ENCODE measurements at regions not wholly inside any gene's neighbourhood (a gene's known extent, or its start where the extent isn't known, plus 50 kb on each side); places are given as distances from the start of the nearest gene placed in this dataset.

DNA sequence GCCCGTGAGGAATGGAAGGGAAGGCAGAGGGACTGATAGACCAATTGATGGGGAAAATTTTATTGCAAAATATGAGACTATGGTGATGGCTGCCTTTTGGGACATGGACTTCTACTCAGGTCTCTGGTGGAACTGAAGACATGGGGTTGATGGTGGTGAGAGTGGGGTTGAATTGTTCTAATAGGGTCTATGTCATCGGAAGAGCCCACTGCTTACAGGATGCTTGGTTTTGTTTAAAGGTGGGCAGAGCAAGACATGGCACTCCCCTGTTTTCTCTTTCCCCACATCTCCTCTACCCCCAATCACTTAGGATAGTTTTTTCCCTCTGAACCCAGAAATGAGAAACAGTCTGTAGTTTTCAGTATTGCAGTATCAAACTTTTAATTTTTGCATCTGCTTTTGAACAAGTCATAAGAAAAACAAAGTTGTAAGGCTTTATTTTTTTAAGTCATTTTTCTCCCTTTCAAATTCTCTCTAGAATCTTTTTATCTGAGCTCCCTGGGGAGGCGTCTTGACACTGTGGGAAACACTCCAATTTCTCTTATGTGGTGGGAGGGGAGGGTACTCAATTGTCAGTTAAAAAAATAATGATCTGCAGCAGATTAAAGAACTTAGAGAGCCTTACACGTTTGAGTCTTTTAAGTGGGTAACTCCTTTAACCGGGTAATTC lies 276.2 kb upstream of the TBC1D5 start:
- no peak overlapping the region for H2AFZ ChIP-seq (ENCODE audit: low read depth, low read length)
- no peaks in the 10 kb centered on the region for H3K27me3 ChIP-seq (ENCODE audit: insufficient read depth, low read length)

DNA sequence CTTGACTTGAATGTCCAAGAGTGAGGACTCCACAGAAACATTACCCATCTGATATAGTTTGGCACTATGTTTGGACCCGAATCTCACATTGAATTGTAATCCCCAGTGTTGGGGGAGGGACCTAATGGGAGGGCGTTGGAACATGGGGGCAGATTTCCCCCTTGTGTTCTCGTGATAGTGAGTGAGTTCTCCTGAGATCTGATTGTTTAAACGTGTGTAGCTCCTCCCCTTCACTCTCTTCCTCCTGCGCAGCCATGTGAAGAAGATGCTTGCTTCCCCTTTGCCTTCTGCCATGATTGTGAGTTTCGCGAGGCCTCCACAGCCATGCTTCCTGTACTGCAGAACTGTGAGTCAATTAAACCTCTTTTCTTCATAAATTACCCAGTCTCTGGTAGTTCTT lies 273.9 kb upstream of the TBC1D5 start:
- Histone ChIP-seq H3K36me3 (ENCODE audit: insufficient read depth, low read length) (no peaks in the 10 kb centered on the region), H3K9me3 (ENCODE audit: low read length) (no peaks in the 10 kb centered on the region), H2AFZ (ENCODE audit: low read depth, low read length) (no peak overlapping the region), H3K27me3 (ENCODE audit: insufficient read depth, low read length) (no peaks in the 10 kb centered on the region), H3K4me3 (ENCODE audit: low read length) (no peak overlapping the region), H3K4me1 (ENCODE audit: insufficient read depth, low read length) (no peaks in the 10 kb centered on the region)

More for the DNA sequence above, 276.2 kb upstream of the TBC1D5 start:
- Histone ChIP-seq H3K4me1 (ENCODE audit: insufficient read depth, low read length) (no peaks in the 10 kb centered on the region), H3K36me3 (ENCODE audit: insufficient read depth, low read length) (no peaks in the 10 kb centered on the region), H3K4me3 (ENCODE audit: low read length) (no peak overlapping the region), H3K9me3 (ENCODE audit: low read length) (no peaks in the 10 kb centered on the region)

DNA sequence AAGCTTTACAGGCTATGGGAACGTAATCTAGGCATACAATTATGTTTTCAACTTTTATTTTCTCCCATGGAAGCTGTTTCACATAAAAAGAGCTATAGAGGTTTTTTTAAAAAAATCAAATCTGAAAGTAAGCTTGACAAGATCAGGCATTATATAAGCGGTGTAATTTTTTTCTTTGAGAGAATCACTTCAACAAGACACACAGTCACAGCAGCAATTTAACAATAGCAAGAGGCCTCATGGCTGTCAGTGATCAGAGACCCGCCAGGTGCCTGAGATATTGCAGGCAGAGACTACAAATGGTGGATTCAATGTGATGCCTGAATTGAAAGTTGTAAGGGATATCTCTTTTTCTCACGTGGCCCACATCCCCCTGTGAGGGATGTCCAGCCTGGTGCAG lies 270.5 kb upstream of the TBC1D5 start:
- Histone ChIP-seq H3K4me3 (ENCODE audit: low read length) (no peak overlapping the region), H3K27me3 (ENCODE audit: insufficient read depth, low read length) (no peaks in the 10 kb centered on the region), H3K9me3 (ENCODE audit: low read length) (no peaks in the 10 kb centered on the region), H2AFZ (ENCODE audit: low read depth, low read length) (no peak overlapping the region), H3K4me1 (ENCODE audit: insufficient read depth, low read length) (no peaks in the 10 kb centered on the region), H3K36me3 (ENCODE audit: insufficient read depth, low read length) (no peaks in the 10 kb centered on the region)

DNA sequence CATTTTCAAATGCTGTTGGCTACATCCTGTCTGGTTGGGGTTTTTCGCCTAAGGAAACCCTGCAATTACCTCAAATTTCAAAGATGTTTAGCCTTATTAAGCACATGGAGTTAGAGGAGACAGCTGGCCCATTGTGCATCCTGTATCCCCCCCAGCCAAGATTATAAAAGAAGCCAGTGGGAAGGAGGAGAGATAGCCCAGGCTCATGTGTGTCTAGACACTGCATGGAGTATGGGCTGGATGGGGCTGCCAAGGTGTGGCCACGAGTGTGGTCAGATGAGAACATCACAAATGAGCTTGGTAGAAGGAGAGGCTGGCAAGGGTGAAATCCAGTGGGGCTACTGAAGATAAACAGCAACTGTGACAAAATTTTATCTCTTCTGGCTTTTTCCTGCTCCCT lies 270.0 kb upstream of the TBC1D5 start:
- H3K4me3 ChIP-seq (ENCODE audit: low read length), result no peak overlapping the region
- H3K27me3 ChIP-seq (ENCODE audit: insufficient read depth, low read length), result no peaks in the 10 kb centered on the region
- no peaks in the 10 kb centered on the region for H3K4me1 ChIP-seq (ENCODE audit: insufficient read depth, low read length)
- no peaks in the 10 kb centered on the region for H3K36me3 ChIP-seq (ENCODE audit: insufficient read depth, low read length)
- no peak overlapping the region for H2AFZ ChIP-seq (ENCODE audit: low read depth, low read length)
- no peaks in the 10 kb centered on the region for H3K9me3 ChIP-seq (ENCODE audit: low read length)

DNA sequence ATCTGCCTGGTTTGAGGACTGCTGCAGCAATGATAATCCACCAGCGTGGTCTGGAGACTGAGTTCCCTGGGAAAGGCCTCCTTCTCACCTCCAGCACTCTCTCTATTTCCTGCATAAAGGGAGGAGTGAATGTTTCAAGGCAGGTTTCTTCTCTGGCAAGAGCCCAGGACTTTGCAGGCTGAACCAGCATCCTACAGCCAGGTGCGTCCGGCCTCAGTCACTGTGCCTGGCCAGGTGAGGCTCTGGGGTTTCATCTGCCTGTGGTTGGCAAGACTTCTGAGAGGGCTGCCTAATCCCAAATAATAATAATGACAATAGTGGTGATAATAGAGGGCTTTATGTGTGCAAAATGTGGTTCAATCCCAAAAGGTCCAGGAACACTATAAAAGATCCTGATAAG lies 269.0 kb upstream of the TBC1D5 start:
- no peak overlapping the region for H3K4me3 ChIP-seq (ENCODE audit: low read length)
- H3K36me3 ChIP-seq (ENCODE audit: insufficient read depth, low read length), result no peaks in the 10 kb centered on the region

DNA sequence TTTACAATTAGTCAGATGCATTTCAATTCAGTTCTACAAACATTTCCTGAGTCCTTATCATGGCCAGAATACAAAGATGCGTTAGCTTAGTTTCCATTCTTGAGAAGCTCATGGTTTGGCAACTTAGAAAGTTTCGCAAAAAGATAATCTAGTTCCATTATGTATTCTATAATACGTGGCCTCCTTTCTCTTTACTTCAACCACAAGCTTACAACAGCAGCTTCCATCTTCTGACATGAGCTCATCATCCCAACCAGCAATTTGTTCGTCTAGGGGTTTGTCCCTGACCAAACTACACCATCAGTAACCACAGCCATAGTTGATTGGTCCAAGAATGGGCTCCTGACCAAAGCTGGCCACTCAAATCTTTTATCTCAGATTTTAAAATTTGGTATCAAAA lies 267.6 kb upstream of the TBC1D5 start:
- Histone ChIP-seq H2AFZ (ENCODE audit: low read depth, low read length) (no peak overlapping the region), H3K36me3 (ENCODE audit: insufficient read depth, low read length) (no peaks in the 10 kb centered on the region), H3K4me3 (ENCODE audit: low read length) (no peak overlapping the region)

More for the DNA sequence above, 269.0 kb upstream of the TBC1D5 start:
- Histone ChIP-seq H3K27me3 (ENCODE audit: insufficient read depth, low read length) (no peaks in the 10 kb centered on the region), H2AFZ (ENCODE audit: low read depth, low read length) (no peak overlapping the region), H3K9me3 (ENCODE audit: low read length) (no peaks in the 10 kb centered on the region), H3K4me1 (ENCODE audit: insufficient read depth, low read length) (no peaks in the 10 kb centered on the region)

DNA sequence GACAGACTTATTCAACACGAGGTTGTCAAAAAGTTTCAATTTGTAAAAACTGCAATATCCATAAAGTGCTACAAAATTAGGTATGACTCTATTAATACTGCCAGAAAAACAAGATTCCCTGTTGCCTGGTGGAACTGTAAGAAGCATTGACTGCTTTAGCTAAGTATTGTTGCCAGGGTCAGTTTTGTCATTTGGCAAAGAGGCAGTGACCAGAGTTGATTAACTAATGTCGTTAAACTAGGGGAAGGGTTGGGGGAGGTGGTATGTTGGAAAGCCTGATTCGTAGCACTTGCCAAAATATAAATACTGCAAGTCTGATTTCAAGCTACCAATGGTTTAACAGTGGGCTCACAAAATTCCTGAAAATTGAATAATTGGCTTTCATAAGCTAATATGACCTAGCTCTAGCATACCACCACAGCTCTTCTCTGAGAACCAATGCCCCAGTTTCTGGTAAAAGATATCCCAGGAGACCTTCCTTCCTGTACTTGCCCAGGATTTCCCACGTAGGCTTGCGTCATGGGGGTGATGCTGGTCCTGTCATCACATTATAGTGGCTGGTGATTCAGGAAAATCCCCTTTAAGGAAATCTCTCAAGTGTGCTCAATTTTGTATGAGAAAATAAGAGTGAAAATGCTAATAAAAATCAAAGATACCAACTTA lies 266.4 kb upstream of the TBC1D5 start:
- no peaks in the 10 kb centered on the region for H3K4me1 ChIP-seq (ENCODE audit: insufficient read depth, low read length)
- no peak overlapping the region for H2AFZ ChIP-seq (ENCODE audit: low read depth, low read length)
- no peaks in the 10 kb centered on the region for H3K36me3 ChIP-seq (ENCODE audit: insufficient read depth, low read length)
- no peaks in the 10 kb centered on the region for H3K27me3 ChIP-seq (ENCODE audit: insufficient read depth, low read length)
- H3K9me3 ChIP-seq (ENCODE audit: low read length), result no peaks in the 10 kb centered on the region
- no peak overlapping the region for H3K4me3 ChIP-seq (ENCODE audit: low read length)

More for the DNA sequence above, 267.6 kb upstream of the TBC1D5 start:
- Histone ChIP-seq H3K27me3 (ENCODE audit: insufficient read depth, low read length) (no peaks in the 10 kb centered on the region), H3K9me3 (ENCODE audit: low read length) (no peaks in the 10 kb centered on the region), H3K4me1 (ENCODE audit: insufficient read depth, low read length) (no peaks in the 10 kb centered on the region)

DNA sequence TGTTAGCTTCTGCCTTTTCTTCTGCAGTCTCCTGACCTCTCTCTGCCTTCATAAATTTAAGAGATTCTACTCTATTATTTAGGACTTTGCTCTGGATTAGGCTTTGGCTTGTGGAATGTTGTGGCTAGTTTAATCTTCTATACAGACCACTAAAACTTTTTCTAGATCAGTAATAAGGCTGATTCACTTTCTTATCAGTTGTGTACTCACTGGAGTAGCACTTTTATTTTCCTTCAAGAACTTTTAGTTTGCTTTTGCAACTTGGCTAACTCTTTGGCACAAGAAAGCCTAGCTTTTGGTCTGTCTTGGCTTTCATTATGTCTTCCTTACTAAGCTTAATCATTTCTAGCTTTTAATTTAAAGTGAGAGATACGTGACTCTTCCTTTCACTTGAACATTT lies 265.5 kb upstream of the TBC1D5 start:
- H3K9me3 ChIP-seq (ENCODE audit: low read length), result no peaks in the 10 kb centered on the region
- H2AFZ ChIP-seq (ENCODE audit: low read depth, low read length), result no peak overlapping the region
- H3K4me3 ChIP-seq (ENCODE audit: low read length), result no peak overlapping the region
- H3K4me1 ChIP-seq (ENCODE audit: insufficient read depth, low read length), result no peaks in the 10 kb centered on the region
- no peaks in the 10 kb centered on the region for H3K36me3 ChIP-seq (ENCODE audit: insufficient read depth, low read length)
- no peaks in the 10 kb centered on the region for H3K27me3 ChIP-seq (ENCODE audit: insufficient read depth, low read length)

DNA sequence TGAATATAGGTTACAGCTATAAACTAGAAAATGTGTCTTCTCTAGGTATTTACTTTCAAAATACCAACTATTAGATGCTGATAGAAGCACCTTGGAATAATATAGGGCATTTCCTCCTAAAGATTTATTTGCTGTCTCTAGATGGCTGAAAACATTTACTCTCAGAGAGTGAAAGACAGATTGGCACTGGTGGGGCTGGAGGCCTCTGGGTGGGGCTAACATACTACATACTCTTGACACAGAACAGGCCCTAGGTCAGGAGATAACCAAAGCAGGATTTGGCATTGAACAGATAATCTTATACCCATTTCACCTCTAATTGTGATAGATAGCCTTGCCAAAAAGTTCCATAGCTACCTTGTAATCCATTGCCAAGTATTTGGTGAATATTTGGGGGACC lies 253.3 kb upstream of the TBC1D5 start:
- no peaks in the 10 kb centered on the region for H3K27me3 ChIP-seq (ENCODE audit: insufficient read depth, low read length)
- H3K4me3 ChIP-seq (ENCODE audit: low read length), result no peak overlapping the region
- H2AFZ ChIP-seq (ENCODE audit: low read depth, low read length), result no peak overlapping the region
- no peaks in the 10 kb centered on the region for H3K9me3 ChIP-seq (ENCODE audit: low read length)
- H3K36me3 ChIP-seq (ENCODE audit: insufficient read depth, low read length), result no peaks in the 10 kb centered on the region
- no peaks in the 10 kb centered on the region for H3K4me1 ChIP-seq (ENCODE audit: insufficient read depth, low read length)

DNA sequence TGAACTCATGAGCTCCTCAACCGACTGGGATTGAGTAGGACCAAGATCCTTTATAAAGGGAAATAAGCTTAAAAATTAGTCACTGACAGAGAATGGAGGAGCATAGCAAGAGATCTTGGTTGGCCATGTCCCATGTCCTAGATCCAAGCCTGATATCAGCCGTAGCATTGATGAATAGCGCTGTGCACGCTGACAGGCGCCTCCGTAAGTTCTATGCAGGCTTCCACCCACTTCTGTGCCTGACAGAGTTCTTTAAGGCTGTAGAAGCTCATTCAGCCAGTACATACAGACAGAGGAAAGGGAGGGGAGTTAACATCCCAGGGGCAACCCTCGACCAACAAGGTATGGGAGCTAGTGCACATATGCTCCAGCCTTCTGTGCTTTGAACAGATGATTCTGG lies 251.7 kb upstream of the TBC1D5 start:
- H3K27me3 ChIP-seq (ENCODE audit: insufficient read depth, low read length), result no peaks in the 10 kb centered on the region

DNA sequence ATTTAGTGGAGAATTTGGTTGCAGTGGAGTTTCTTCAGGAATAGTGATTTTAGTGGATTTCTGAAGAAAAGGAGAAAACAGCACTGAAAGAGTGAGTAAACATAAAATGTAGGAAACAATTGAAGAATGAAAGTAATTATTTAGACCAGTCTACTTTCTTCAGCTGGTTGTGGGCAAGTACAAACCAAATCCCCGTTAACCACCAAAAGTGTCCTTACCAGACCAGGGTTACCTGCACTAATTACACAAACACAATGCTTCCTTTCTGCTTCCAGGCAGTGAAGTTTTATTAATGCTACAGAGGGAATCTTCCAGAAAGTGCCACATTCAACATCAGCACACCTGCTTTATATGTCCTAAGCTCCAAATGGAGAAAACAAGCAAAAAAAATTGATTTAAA lies 248.0 kb upstream of the TBC1D5 start:
- H3K36me3 ChIP-seq (ENCODE audit: insufficient read depth, low read length), result no peaks in the 10 kb centered on the region
- H3K4me3 ChIP-seq (ENCODE audit: low read length), result no peak overlapping the region
- H3K27me3 ChIP-seq (ENCODE audit: insufficient read depth, low read length), result no peaks in the 10 kb centered on the region
- no peak overlapping the region for H2AFZ ChIP-seq (ENCODE audit: low read depth, low read length)
- no peaks in the 10 kb centered on the region for H3K4me1 ChIP-seq (ENCODE audit: insufficient read depth, low read length)
- no peaks in the 10 kb centered on the region for H3K9me3 ChIP-seq (ENCODE audit: low read length)

More for the DNA sequence above, 251.7 kb upstream of the TBC1D5 start:
- no peaks in the 10 kb centered on the region for H3K4me1 ChIP-seq (ENCODE audit: insufficient read depth, low read length)
- no peaks in the 10 kb centered on the region for H3K36me3 ChIP-seq (ENCODE audit: insufficient read depth, low read length)
- H2AFZ ChIP-seq (ENCODE audit: low read depth, low read length), result no peak overlapping the region
- H3K9me3 ChIP-seq (ENCODE audit: low read length), result no peaks in the 10 kb centered on the region
- no peak overlapping the region for H3K4me3 ChIP-seq (ENCODE audit: low read length)

DNA sequence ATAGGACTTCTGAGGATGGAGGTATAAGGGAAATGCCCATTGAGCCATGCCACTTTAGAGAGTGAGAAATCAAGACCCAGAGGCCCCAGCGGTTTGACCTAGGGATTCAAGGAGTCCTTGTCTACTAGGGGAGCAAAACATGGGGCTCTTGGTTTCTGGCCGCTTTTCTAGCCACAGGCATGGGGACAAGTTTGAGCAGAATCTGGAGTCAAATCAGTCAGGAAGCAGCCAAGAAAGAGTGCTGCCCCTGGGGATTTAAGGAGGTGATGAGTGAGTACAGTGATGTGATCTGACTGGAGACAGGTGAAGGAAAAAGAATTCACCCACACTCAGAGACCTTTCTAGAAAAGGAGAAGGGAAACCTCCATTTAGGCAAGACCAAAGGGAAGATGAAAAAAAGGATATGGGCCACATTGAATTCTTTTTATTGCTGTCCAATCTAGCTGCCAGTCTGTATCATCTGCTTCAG lies 244.0 kb upstream of the TBC1D5 start:
- H3K4me3 ChIP-seq (ENCODE audit: low read length), result no peak overlapping the region
- H3K36me3 ChIP-seq (ENCODE audit: insufficient read depth, low read length), result no peaks in the 10 kb centered on the region
- no peak overlapping the region for H2AFZ ChIP-seq (ENCODE audit: low read depth, low read length)
- no peaks in the 10 kb centered on the region for H3K4me1 ChIP-seq (ENCODE audit: insufficient read depth, low read length)
- no peaks in the 10 kb centered on the region for H3K9me3 ChIP-seq (ENCODE audit: low read length)
- no peaks in the 10 kb centered on the region for H3K27me3 ChIP-seq (ENCODE audit: insufficient read depth, low read length)

DNA sequence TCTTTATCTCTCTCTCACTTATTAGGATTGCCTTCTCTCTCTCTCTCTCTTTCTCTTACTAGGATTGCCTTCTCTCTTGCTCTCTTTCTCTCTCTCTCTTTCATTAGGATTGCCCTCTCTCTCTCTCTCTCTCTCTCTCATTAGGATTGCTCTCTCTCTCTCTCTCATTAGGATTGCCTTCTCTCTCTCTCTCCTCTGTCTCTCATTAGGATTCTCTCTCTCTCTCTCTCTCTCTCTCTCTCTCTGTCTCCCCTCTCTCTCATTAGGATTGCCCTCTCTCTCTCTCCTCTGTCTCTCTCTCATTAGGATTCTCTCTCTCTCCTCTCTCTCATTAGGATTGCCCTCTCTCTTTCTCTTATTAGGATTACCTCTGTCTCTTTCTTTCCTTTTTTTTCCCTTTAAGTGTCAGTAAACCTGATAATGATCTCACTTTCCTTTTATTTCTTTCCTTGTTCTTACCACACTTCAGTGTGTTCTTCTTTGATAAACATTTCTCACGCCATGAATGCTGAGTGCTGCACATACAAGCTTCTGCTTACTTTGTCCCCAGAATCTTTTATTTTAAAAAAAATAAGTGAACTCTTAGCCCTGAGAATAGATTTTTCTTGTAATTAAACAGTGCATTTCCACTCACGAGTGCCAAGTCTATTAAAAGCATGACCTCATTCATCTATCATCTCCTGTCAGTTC lies 243.4 kb upstream of the TBC1D5 start:
- no peak overlapping the region for H2AFZ ChIP-seq (ENCODE audit: low read depth, low read length)
- H3K4me1 ChIP-seq (ENCODE audit: insufficient read depth, low read length), result no peaks in the 10 kb centered on the region
- no peaks in the 10 kb centered on the region for H3K27me3 ChIP-seq (ENCODE audit: insufficient read depth, low read length)
- H3K9me3 ChIP-seq (ENCODE audit: low read length), result no peaks in the 10 kb centered on the region
- no peaks in the 10 kb centered on the region for H3K36me3 ChIP-seq (ENCODE audit: insufficient read depth, low read length)
- H3K4me3 ChIP-seq (ENCODE audit: low read length), result no peak overlapping the region
